ENCODE measurements at regions not wholly inside any gene's neighbourhood (a gene's known extent, or its start where the extent isn't known, plus 50 kb on each side); places are given as distances from the start of the nearest gene placed in this dataset.
"Not testable (repeated sequence)": the region's sequence is repeated elsewhere in the genome, so short reads cannot be mapped to it uniquely, and the experiment has no call there.

- ATAC-seq, result no peak
- H3K36me3 Mint-ChIP-seq, result peaks cover 0 to 3% of the 10 kb centered on the region in 2 donors
- DNase-seq (ENCODE audit: low spot score in 2 of 2), result no peak
- H3K27ac Mint-ChIP-seq, result no peak overlapping the region
- H3K9me3 Mint-ChIP-seq, result peaks cover 0 to under 1% of the 10 kb centered on the region in 2 donors
These were observed 273.4 kb upstream of the TMEFF2 start for GRCh38 chr2:192467953-192468660.

- Mint-ChIP-seq H3K9me3 (no peaks in the 10 kb centered on the region), H3K36me3 (no peaks in the 10 kb centered on the region), H3K27ac (no peak overlapping the region)
- ATAC-seq (no peak), DNase-seq (ENCODE audit: low spot score in 2 of 2) (no peak)
These were observed 270.4 kb upstream of the TMEFF2 start for GRCh38 chr2:192465141-192465540.

GRCh38 chr2:192459422-192459821 lies 264.7 kb upstream of the TMEFF2 start:
- Mint-ChIP-seq H3K27ac (no peak overlapping the region), H3K36me3 (no peaks in the 10 kb centered on the region), H3K9me3 (no peaks in the 10 kb centered on the region)
- ATAC-seq (no peak), DNase-seq (ENCODE audit: low spot score in 2 of 2) (no peak)

- Mint-ChIP-seq H3K9me3 (peaks cover 4 to 6% of the 10 kb centered on the region in 2 donors), H3K36me3 (no peaks in the 10 kb centered on the region), H3K27ac (no peak overlapping the region)
- ATAC-seq (no peak), DNase-seq (ENCODE audit: low spot score in 2 of 2) (no peak)
These were observed 254.1 kb upstream of the TMEFF2 start for GRCh38 chr2:192448881-192449280.

GRCh38 chr2:192444286-192444838 lies 249.6 kb upstream of the TMEFF2 start:
- Mint-ChIP-seq H3K9me3 (peaks cover 0 to 4% of the 10 kb centered on the region in 2 donors), H3K36me3 (no peaks in the 10 kb centered on the region), H3K27ac (no peak overlapping the region)
- ATAC-seq (no peak), DNase-seq (ENCODE audit: low spot score in 2 of 2) (no peak)

- no peak overlapping the region for H3K27ac Mint-ChIP-seq
- DNase-seq (ENCODE audit: low spot score in 2 of 2), result no peak
- peaks cover 0 to 4% of the 10 kb centered on the region in 2 donors for H3K9me3 Mint-ChIP-seq
- ATAC-seq, result no peak
- no peaks in the 10 kb centered on the region for H3K36me3 Mint-ChIP-seq
These were observed 249.1 kb upstream of the TMEFF2 start for GRCh38 chr2:192443831-192444230.

GRCh38 chr2:192438239-192438638 lies 243.5 kb upstream of the TMEFF2 start:
- H3K36me3 Mint-ChIP-seq, result no peaks in the 10 kb centered on the region
- ATAC-seq (no peak), DNase-seq (ENCODE audit: low spot score in 2 of 2) (no peak)
- no peaks in the 10 kb centered on the region for H3K9me3 Mint-ChIP-seq
- no peak overlapping the region for H3K27ac Mint-ChIP-seq

GRCh38 chr2:192437653-192438052 lies 242.9 kb upstream of the TMEFF2 start:
- DNase-seq (ENCODE audit: low spot score in 2 of 2), result no peak
- Mint-ChIP-seq H3K36me3 (no peaks in the 10 kb centered on the region), H3K27ac (no peak overlapping the region), H3K9me3 (no peaks in the 10 kb centered on the region)
- no peak for ATAC-seq

GRCh38 chr2:192424243-192424642 lies 229.5 kb upstream of the TMEFF2 start:
- peaks cover 4 to 5% of the 10 kb centered on the region in 2 donors for H3K9me3 Mint-ChIP-seq
- ATAC-seq (no peak), DNase-seq (ENCODE audit: low spot score in 2 of 2) (no peak)
- H3K27ac Mint-ChIP-seq, result no peak overlapping the region
- no peaks in the 10 kb centered on the region for H3K36me3 Mint-ChIP-seq

- Mint-ChIP-seq H3K9me3 (peaks cover 4 to 5% of the 10 kb centered on the region in 2 donors), H3K27ac (no peak overlapping the region), H3K36me3 (no peaks in the 10 kb centered on the region)
- DNase-seq (ENCODE audit: low spot score in 2 of 2) (no peak), ATAC-seq (no peak)
These were observed 225.1 kb upstream of the TMEFF2 start for GRCh38 chr2:192419786-192420185.

GRCh38 chr2:192416060-192416459 lies 221.3 kb upstream of the TMEFF2 start:
- ATAC-seq (no peak), DNase-seq (ENCODE audit: low spot score in 2 of 2) (no peak)
- no peaks in the 10 kb centered on the region for H3K36me3 Mint-ChIP-seq
- peaks cover 4 to 5% of the 10 kb centered on the region in 2 donors for H3K9me3 Mint-ChIP-seq
- no peak overlapping the region for H3K27ac Mint-ChIP-seq

- Mint-ChIP-seq H3K36me3 (no peaks in the 10 kb centered on the region), H3K27ac (no peak overlapping the region), H3K9me3 (no peaks in the 10 kb centered on the region)
- ATAC-seq, result no peak
- no peak for DNase-seq (ENCODE audit: low spot score in 2 of 2)
These were observed 220.1 kb upstream of the TMEFF2 start for GRCh38 chr2:192414794-192415193.

GRCh38 chr2:192413812-192414681 lies 219.3 kb upstream of the TMEFF2 start:
- ATAC-seq, result no peak

GRCh38 chr2:192412866-192413265 lies 218.1 kb upstream of the TMEFF2 start:
- H3K36me3 Mint-ChIP-seq; H3K27ac Mint-ChIP-seq; DNase-seq (ENCODE audit: low spot score in 2 of 2); H3K9me3 Mint-ChIP-seq; ATAC-seq: not testable (repeated sequence)

More at GRCh38 chr2:192413812-192414681, 219.3 kb upstream of the TMEFF2 start:
- Mint-ChIP-seq H3K36me3 (no peaks in the 10 kb centered on the region), H3K27ac (no peak overlapping the region), H3K9me3 (no peaks in the 10 kb centered on the region)
- no peak for DNase-seq (ENCODE audit: low spot score in 2 of 2)

GRCh38 chr2:192412394-192412793 lies 217.7 kb upstream of the TMEFF2 start:
- Mint-ChIP-seq H3K36me3 (no peaks in the 10 kb centered on the region), H3K27ac (no peak overlapping the region), H3K9me3 (no peaks in the 10 kb centered on the region)
- DNase-seq (ENCODE audit: low spot score in 2 of 2) (no peak), ATAC-seq (no peak)

- H3K9me3 Mint-ChIP-seq, result no peaks in the 10 kb centered on the region
- no peaks in the 10 kb centered on the region for H3K36me3 Mint-ChIP-seq
- no peak overlapping the region for H3K27ac Mint-ChIP-seq
- ATAC-seq (no peak), DNase-seq (ENCODE audit: low spot score in 2 of 2) (no peak)
These were observed 217.0 kb upstream of the TMEFF2 start for GRCh38 chr2:192411755-192412154.

- Mint-ChIP-seq H3K36me3 (no peaks in the 10 kb centered on the region), H3K9me3 (no peaks in the 10 kb centered on the region), H3K27ac (no peak overlapping the region)
- ATAC-seq, result no peak
- DNase-seq (ENCODE audit: low spot score in 2 of 2), result no peak
These were observed 215.6 kb upstream of the TMEFF2 start for GRCh38 chr2:192410319-192410718.
